Endodermal cell (in vitro differentiated cells): ENCODE measurements at regions not wholly inside any gene's neighbourhood (a gene's known extent, or its start where the extent isn't known, plus 50 kb on each side); places are given as distances from the start of the nearest gene placed in this dataset.
A peak's percentile ranks its signal among the peaks of the same experiment; 100 is the strongest.

ENCODE experiments used
- DNase-seq: peaks from one replicate; pipeline ENCODE4 v3.0.0-alpha.2; 2017
- H3K27ac ChIP-seq: 2 replicates; pipeline ENCODE4 v1.5.1; 2013; ENCODE audit warnings: mild to moderate bottlenecking, low read depth, low read length, moderate library complexity
- H3K27me3 ChIP-seq: 2 replicates; pipeline ENCODE4 v1.6.1; 2013; ENCODE audit warnings: mild to moderate bottlenecking, low read length, moderate library complexity; ENCODE audit not compliant: insufficient read depth, control insufficient read depth, poor library complexity, severe bottlenecking
- H3K36me3 ChIP-seq: 2 replicates; pipeline ENCODE4 v1.7.0; 2013; ENCODE audit warnings: mild to moderate bottlenecking, low read length, moderate library complexity; ENCODE audit not compliant: control insufficient read depth, insufficient read depth
- H3K4me1 ChIP-seq: one replicate; pipeline ENCODE4 v1.7.0; 2013; ENCODE audit warnings: low read length; ENCODE audit not compliant: control insufficient read depth, insufficient read depth
- H3K4me3 ChIP-seq: 2 replicates; pipeline ENCODE4 v1.5.1; 2013; ENCODE audit warnings: mild to moderate bottlenecking, low read length, moderate library complexity
- H3K9ac ChIP-seq: 2 replicates; pipeline ENCODE4 v1.6.1; 2013; ENCODE audit warnings: mild to moderate bottlenecking, low read length, moderate library complexity; ENCODE audit not compliant: poor library complexity, severe bottlenecking; ENCODE audit errors: extremely low read depth
- H3K9me3 ChIP-seq: 2 replicates; pipeline ENCODE4 v1.6.1; 2013; ENCODE audit warnings: mild to moderate bottlenecking, low read length, moderate library complexity; ENCODE audit not compliant: control insufficient read depth
- H3K27ac Mint-ChIP-seq: 2 replicates; pipeline ENCODE4 v1.8.0; 2020; ENCODE audit warnings: mixed read lengths
- H3K27me3 Mint-ChIP-seq: 2 replicates; pipeline ENCODE4 v1.8.0; 2021; ENCODE audit warnings: mild to moderate bottlenecking, mixed read lengths; ENCODE audit not compliant: insufficient read depth
- H3K36me3 Mint-ChIP-seq: 2 replicates; pipeline ENCODE4 v1.8.0; 2020; ENCODE audit warnings: low read depth, mixed read lengths
- H3K4me1 Mint-ChIP-seq: 2 replicates; pipeline ENCODE4 v1.8.0; 2020; ENCODE audit warnings: mixed read lengths
- H3K4me3 Mint-ChIP-seq: 2 replicates; pipeline ENCODE4 v1.8.0; 2020; ENCODE audit warnings: mild to moderate bottlenecking, moderate library complexity, mixed read lengths
- H3K9me3 Mint-ChIP-seq: 2 replicates; pipeline ENCODE4 v1.8.0; 2020; ENCODE audit warnings: mild to moderate bottlenecking, mixed read lengths
- WGBS, 2 experiments: methylation state at CpG; one replicate each; pipeline versions ENCODE4 v1.1.5 to v1.1.7; 2013; ENCODE audit warnings: missing lambda C conversion rate in 2 of 2, mixed read lengths in 1 of 2; ENCODE audit not compliant: insufficient coverage in 1 of 2, insufficient read length in 1 of 2; 5-methylcytosine and 5-hydroxymethylcytosine counted together
- TF ChIP-seq, protein P1 (sequence below): fragments of 200-600 bp; sonication (generic); conservative IDR thresholded peaks from 2 replicates; pipeline ENCODE4 v1.5.0; 2021; ENCODE audit warnings: antibody characterized with exemption, mild to moderate bottlenecking

DNA sequence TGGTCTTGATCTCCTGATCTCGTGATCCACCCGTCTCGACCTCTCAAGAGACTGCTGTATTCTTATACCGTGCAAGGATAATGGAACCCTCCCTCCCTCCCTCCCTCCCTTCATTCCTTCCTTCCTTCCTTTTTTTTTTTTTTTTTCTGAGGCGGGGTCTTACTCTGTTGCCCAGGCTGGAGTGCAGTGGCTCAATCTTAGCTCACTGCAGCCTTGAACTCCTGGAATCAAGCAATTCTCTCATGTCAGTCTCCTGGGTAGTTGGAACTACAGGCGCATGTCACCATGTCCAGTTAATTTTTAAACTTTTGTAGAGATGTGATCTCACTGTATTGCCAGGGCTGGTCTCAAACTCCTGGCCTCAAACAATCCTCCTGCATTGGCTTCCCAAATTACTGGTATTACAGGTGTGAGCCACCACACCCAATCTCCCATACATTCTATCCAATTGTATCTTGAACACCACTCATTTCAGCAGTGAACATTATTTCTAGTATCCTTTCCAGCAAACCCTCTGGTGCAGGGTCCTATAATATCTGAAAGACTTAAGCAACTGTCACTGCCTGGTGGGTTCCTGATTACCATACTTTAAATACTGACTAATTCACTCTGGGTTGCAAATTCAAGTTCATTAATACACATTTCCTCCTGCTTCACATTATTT lies 210.0 kb upstream of the ZNF217 start:
- Histone ChIP-seq H3K27ac (no peak overlapping the region), H3K27me3 (no peaks in the 10 kb centered on the region), H3K9ac (no peak overlapping the region), H3K4me1 (peaks cover 5% of the 10 kb centered on the region), H3K4me3 (no peak overlapping the region), H3K36me3 (no peaks in the 10 kb centered on the region), H3K9me3 (no peaks in the 10 kb centered on the region)
- 89 to 96% methylated on average over 3 to 6 of the region's 6 CpGs for WGBS, 2 experiments
- no peaks in the 10 kb centered on the region for H3K36me3 Mint-ChIP-seq
- peaks cover 38% of the 10 kb centered on the region for H3K4me1 Mint-ChIP-seq
- H3K4me3 Mint-ChIP-seq, result no peak overlapping the region
- TF ChIP-seq, protein P1, sequence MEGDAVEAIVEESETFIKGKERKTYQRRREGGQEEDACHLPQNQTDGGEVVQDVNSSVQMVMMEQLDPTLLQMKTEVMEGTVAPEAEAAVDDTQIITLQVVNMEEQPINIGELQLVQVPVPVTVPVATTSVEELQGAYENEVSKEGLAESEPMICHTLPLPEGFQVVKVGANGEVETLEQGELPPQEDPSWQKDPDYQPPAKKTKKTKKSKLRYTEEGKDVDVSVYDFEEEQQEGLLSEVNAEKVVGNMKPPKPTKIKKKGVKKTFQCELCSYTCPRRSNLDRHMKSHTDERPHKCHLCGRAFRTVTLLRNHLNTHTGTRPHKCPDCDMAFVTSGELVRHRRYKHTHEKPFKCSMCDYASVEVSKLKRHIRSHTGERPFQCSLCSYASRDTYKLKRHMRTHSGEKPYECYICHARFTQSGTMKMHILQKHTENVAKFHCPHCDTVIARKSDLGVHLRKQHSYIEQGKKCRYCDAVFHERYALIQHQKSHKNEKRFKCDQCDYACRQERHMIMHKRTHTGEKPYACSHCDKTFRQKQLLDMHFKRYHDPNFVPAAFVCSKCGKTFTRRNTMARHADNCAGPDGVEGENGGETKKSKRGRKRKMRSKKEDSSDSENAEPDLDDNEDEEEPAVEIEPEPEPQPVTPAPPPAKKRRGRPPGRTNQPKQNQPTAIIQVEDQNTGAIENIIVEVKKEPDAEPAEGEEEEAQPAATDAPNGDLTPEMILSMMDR, result no peak
- no peaks in the 10 kb centered on the region for H3K9me3 Mint-ChIP-seq
- no peak overlapping the region for H3K27ac Mint-ChIP-seq
- DNase-seq, result no peak
- no peaks in the 10 kb centered on the region for H3K27me3 Mint-ChIP-seq

DNA sequence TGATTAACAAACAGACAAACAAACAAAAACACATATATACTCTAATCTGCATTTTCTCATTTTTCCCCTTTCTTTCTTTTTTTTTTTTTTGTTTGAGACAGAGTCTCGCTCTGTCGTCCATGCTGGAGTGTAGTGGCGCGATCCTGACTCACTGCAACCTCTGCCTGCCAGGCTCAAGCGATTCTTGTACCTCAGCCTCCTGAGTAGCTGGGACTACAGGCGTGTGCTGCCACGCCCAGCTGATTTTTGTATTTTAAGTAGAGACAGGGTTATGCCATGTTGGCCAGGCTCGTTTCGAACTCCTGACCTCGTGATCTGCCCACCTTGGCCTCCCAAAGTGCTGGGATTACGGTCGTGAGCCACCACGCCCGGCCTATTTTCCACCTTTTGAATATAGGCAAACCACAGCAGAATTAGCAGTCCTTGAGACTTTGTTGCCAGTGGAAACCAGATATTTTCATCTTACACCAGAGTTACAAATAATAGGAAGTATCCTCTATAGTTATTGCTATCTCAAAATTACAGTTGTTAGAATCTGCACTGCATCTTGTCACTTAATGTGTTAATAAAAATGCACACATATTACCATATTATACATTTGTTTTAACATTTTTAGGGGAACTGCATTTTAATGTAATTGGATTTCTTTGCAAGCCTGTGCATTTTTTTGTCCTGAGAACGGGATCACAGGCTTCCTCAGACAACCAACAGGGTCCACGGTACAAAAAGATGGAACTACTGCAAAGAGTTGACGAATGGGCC lies 208.2 kb upstream of the ZNF217 start:
- Mint-ChIP-seq H3K4me3 (peak overlapping the region; percentile 11), H3K27ac (peak overlapping the region; percentile 36), H3K9me3 (no peaks in the 10 kb centered on the region), H3K36me3 (no peaks in the 10 kb centered on the region), H3K27me3 (peaks cover 2% of the 10 kb centered on the region), H3K4me1 (peaks cover 34% of the 10 kb centered on the region)
- 89 to 99% methylated on average over 13 to 17 of the region's 17 CpGs for WGBS, 2 experiments
- H3K27ac ChIP-seq, result no peak overlapping the region
- H3K9ac ChIP-seq, result no peak overlapping the region
- TF ChIP-seq, protein P1, result no peak
- DNase-seq, result no peak
- H3K36me3 ChIP-seq, result no peaks in the 10 kb centered on the region
- no peaks in the 10 kb centered on the region for H3K9me3 ChIP-seq
- peak overlapping the region; percentile 61 for H3K4me3 ChIP-seq
- peaks cover 5% of the 10 kb centered on the region for H3K4me1 ChIP-seq
- no peaks in the 10 kb centered on the region for H3K27me3 ChIP-seq

DNA sequence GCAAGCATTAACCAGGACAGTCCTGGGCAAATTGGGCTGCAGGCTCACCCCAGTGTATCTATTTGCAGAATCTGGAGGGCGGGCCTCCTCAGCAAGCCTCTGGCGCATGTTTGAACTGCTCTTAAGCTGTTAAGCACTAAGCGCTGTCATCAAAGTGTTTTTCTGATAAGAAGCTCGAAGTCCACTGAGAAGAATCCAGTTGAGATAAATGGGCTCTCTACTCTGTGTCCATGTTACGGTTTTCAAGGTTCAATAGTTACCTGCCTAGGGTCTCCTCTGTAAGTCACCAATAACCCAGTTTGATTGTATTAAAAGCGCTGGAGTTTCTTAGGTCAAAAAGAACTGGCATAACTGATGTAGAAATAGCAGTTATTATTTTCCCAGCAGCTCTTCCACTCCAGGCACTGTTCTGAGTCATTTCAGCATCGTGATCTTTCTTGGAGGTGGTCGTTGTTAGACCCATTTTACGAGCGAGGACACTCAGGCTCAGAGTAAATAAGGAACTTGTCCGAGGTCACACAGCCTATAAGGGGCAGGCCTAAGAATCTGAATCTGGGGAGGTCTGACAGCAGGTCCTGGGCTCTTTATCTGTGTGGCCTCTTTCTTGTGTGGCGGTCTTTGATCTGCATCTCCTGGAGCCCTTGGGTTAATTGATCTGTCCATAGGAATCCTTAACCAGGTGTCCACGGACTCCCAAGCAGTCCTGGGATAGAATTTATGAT lies 207.4 kb upstream of the ZNF217 start:
- no peaks in the 10 kb centered on the region for H3K27me3 ChIP-seq
- no peak overlapping the region for H3K9ac ChIP-seq
- H3K9me3 ChIP-seq, result no peaks in the 10 kb centered on the region
- no peak overlapping the region for H3K27ac ChIP-seq
- peak; percentile 61 for DNase-seq
- Mint-ChIP-seq H3K36me3 (no peaks in the 10 kb centered on the region), H3K4me3 (peak overlapping the region; percentile 11), H3K4me1 (peaks cover 31% of the 10 kb centered on the region), H3K9me3 (no peaks in the 10 kb centered on the region), H3K27me3 (peaks cover 2% of the 10 kb centered on the region), H3K27ac (peak overlapping the region; percentile 36)
- 78 to 82% methylated on average over 12 to 13 of the region's 13 CpGs for WGBS, 2 experiments
- peak overlapping the region; percentile 61 for H3K4me3 ChIP-seq
- TF ChIP-seq, protein P1, result no peak
- H3K36me3 ChIP-seq, result no peaks in the 10 kb centered on the region
- peaks cover 5% of the 10 kb centered on the region for H3K4me1 ChIP-seq
